ENCODE measurements at regions not wholly inside any gene's neighbourhood (a gene's known extent, or its start where the extent isn't known, plus 50 kb on each side); places are given as distances from the start of the nearest gene placed in this dataset.

DNA sequence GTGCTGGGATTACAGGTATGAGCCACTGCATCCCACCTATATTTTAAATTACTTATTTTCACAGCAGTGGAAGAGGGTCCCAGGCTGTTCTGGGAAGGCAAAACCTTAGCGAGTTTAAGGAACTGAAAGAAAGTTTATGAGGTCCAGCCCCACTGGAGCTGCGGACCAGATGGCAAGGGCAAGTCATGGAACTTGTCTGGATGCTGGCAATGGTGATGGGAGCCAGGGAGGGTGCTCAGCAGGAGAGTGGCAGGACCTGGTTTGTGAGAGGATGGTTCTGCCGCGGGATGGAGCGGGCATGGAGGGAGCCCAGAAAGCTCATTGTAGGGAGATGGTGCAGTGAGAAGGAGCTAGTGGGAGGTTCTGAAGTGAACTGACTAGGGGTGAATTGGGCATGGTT, 50.6 kb upstream of the SLC45A1 start:
- DNase-seq = no peak

DNA sequence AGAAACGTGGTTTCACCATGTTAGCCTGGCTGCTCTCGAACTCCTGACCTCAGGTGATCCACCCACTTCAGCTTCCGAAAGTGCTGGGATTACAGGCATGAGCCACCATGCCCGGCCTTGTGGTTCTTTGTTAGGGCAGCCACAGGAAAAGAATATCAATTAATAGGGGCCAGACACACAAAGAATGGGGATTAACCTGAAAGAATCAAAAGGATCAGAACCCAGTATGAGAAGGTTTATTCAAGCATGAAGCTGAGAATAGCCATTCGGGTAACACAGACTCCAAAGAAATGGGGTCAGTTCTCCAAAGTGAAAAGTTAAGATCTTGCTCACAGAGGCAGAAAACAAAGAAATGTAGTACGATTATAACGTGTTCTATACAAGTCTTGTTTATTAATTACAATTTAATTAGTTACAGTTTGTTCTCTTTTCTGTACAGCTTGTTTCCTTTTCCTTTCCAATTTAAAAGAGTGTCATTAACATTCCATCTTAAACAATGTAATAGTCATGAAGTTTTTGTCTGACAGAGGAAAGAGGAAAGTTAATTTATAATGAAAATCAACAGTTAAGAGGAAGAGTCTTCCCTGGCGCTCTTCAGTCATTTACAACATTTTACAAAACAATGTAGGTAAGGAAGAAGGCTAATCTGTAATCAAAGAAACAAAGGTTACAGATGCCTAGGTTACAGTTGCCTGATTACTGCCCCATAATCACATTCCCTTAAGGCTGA, 51.3 kb upstream of the SLC45A1 start:
- no peak for DNase-seq

DNA sequence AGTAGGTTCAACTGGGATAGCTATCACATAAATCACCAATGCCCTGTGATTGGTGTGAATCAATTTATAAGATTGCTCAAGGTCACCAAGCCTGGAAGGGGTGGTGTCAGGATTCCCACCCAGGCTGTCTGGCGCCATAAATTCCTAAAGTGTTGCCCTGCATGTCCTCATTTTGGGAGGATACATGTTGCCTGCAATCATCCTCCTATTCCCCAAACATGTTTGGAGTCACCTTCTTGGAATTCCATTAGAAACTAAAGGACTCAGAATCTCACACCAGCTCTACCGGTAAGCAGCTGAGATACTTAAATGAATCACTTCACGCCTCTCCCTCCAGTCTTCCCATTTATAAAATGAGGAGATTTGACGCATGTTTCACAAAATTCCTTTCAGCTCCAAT, 54.1 kb upstream of the SLC45A1 start:
- no peak for DNase-seq

DNA sequence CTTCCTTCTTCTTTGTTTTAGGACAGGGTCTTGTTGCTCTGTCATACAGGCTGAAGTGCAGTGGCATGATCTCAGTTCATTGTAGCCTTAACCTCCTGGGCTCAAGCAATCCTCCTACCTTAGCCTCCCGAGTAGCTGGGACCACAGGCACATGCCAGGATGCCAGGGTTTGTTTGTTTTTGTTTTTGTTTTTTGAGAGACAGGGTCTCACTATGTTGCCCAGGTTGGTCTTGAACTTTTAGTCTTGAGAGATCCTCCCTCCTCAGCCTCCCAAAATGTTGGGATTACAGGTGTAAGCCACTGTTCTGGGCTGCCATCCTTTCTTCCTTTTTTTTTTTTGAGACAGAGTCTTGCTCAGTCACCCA, 56.5 kb upstream of the SLC45A1 start:
- no peak for DNase-seq

DNA sequence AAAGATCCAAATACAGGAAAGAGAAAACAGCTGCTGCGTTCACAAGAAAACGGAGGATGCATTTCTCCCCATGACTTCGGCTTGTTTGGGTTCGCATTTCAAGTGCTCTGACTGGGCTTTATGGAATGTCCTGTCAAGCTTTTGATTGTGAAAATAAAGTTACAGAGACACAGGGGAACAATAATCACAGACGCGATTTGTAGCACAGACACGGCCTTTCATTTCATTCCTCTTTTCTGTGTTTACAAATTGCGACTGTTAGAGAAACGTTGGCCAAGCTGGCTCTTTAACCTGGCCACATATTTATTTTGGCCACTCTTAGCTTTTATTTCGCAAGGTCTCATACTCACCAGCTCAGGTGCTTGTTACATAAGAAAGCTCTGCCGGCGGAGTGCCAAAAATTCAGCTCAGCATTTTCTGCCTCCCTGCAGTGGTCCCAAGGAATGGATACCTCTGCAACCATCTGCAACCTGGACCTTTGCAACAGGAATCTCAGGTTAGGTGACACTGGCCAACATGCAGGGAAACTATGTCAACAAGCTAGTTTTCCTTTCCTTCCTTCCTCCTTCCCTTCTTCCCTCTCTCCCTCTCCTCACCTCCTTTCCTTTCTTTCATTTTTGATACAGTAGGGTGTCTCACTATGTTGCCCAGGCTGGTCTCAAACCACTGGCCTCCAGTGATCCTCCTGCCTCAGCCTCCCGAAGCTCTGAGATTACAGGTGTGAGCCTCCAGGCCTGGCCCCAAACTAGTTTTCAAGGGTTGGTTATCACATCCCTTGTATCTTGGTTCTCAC, 58.2 kb upstream of the SLC45A1 start:
- DNase-seq = no peak

DNA sequence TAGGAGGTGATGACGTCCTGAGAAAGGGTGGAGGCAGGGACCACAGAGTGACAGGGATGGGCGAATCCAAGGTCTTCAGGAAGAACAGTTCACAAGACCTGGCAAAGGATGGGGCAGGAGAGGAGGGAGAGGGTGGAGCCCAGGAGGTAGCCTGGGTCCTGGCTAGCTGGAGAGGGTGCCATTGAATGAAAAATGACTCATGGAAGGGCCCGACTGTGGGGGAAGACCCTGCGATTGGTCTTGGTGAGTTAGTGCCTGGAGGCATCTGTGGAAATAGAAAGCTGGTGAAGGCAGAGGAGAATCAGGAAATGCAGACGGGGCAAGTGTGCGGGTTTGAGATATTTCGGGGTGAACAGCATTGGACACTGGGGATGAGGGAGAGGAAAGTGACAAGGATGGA, 60.3 kb upstream of the SLC45A1 start:
- no peak for DNase-seq

DNA sequence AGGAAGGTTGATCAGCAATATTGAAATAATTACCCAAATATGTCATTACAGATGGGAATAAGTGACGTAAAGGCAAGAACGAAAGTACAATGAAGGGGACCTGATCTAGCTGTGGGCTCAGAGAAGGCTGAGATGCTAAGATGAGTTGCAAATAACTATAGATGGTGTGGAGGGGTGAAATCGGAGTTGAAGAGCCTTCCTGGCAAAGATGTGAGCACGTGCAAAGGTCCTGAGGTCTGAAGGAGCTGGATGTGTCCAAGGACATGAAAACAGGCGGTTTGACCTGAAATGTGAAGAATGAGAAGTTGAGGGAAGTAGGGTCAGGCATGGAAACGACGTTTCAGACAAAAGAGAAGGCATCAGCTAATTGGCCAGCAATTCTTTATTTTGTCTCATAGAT, 61.6 kb upstream of the SLC45A1 start:
- no peak for DNase-seq

DNA sequence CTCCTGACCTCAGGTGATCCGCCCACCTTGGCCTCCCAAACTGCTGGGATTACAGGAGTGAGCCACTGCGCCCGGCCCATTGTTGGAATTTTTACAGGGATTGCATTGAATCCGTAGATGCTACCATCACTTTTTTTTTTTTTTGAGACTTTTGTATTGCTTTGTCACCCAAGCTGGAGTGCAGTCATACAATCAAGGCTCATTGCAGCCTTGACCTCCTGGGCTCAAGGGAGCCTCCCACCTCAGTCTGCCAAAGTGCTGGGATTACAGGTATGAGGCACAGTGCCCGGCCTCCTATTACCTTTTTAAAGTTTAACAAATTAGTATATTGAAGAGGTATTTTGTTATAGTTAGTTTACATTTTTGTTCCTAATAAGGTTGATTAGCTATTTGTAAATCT, 62.2 kb upstream of the SLC45A1 start:
- DNase-seq = no peak

DNA sequence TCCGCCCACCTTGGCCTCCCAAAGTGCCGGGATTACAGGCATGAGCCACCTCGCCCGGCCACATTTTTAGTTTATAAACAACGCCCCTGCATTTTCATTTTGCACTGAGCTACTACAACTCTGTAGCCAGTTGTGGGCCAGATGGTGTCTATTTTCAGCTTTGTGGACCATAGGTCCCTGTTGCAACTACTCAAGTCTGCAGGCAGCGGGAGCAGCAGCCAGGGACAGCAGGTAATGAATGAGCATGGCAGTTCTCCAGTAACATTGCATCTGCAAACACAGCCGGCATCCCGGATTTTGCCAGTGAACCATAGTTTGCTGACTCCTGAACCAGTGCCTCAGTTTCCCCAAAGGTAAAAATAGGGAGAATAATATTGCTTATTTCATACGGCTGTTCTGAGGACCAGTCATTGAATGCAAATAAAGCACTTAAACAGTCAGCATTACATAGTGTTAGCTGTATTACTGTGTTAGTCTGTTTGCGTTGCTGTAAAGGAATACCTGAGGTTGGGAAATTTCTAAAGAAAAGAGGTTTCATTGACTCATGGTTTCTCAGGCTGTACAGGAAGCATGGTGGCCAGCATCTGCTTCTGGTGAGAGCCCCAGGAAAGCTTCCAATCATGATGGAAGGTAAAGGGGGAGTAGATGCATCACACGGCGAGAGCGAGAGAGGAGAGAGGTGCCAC, 65.5 kb upstream of the SLC45A1 start:
- no peak for DNase-seq

DNA sequence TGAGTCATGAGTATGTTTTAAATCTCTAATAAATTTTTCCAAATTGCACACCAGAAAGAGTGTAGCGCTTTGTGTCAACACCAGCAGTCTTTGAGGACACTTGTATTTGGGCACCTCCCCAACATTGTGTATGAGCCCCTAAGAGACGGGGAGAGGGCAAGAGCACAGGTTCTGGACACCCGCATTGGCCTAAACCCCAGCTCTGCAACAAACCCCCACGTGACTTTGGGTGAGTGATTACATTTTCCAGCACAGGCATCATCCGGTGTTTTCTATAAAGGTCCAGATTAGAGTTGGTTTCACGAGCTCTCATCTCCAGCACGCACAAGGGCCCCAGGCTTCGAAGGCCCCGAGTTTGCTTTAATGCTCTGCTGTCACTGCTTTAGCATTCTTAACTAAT, 66.3 kb upstream of the SLC45A1 start:
- no peak for DNase-seq

DNA sequence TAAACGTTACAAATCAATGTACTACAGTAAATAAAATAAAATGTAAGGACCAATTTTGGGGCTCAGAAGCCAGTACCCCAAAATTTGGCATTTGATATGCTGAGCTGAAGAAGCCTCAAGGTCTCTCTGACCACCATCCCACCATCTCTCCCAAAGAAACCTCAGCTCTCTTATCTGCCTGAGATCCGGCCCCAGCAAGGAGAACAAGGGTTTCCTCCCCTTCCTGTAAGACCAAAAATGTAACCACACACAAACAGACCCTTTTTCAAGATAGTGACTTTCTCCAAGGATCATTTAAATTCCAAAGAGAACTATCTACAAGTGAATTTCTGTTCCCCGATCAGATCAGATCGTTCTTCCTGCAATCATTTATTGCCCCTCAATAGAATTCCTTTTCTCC, 68.1 kb upstream of the SLC45A1 start:
- DNase-seq = no peak

DNA sequence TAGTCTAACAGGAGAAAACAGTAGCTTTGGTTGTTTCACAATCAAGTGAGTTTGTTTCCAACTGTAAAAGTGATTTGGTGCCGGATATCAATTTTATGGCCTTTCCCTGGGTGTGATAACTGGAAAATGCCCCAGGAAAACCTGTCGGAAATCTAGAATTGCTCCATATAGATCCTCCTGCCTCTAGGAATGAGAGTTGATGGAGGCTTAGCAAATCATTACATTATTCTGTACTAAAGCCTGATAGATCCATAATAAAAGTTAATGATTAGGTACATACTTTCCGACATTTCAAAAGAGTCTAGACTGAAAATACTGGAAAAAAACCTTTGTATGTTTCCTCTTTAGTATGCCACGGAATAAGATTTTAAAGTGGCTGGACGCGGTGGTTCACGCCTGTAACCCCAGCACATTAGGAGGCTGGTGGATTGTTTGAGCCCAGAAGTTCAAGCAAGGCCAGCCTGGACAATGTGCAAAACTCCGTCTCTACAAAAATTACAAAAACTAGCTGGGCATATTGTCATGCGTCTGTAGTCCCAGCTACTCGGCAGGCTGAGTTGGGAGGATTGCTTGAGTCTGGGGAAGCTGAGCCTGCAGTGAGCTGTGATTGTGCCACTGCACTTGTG, 70.0 kb upstream of the SLC45A1 start:
- DNase-seq = no peak

DNA sequence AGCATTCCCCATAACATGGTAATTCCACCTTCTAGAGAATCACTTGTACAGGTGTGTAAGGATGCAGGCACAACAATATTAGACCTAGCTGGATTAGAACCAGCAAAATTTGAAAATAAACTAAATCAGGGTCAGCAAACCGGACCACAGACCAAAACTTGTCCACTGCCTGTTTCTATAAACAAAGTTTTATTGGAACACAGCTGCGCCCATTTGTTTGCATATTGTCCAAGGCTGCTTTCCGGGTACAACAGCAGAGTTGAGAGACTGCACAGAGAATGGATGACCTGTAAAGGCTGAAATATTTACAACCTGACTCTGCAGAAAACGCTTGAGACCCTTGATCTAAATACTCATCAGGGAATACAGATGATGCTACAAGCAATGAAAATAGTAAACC, 73.6 kb upstream of the SLC45A1 start:
- DNase-seq = no peak

DNA sequence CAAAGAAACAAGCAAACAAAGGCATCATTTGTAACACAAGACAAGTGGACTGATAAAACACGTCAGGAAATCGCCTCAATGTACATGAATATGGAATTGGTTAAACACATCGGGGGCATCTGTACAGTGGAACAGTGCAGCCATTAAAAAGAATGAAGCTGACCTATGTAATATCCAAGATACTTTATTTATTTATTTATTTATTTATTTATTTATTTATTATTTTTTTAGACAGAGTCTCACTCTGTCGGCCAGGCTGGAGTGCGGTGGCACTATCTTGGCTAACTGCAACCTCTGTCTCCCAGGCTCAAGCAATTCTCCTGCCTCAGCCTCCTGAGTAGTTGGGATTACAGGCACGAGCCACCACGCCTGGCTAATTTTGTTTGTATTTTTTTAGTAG, 75.4 kb upstream of the SLC45A1 start:
- DNase-seq = no peak

DNA sequence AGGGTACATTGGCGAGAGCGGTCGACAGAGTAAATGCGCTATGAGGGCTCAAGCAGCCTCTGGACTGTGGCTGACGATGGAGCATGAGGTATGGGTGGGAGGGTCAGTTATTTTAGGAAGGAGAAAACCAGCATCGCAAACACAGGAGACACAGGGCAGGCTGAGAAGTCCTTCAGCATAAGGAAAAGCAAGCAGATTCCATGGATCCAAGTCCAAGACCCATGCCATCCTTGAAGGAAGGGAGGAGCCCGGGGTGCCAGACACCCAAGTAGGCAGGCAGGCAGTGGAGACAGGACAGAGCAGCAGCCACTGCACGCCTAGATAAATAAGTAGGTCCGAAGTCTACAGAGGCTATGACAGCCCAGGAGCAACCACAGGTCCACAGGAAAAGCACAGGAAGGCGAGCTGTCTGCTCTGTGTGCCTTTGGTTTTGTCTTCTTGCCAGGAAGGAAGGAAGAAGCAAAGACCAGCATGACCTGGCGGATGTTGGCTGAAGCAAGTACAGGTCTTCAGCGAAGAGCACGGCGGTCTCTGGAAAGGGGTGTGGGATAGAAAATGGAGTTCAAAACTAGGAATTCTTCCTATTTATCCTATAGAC, 76.4 kb upstream of the SLC45A1 start:
- no peak for DNase-seq

DNA sequence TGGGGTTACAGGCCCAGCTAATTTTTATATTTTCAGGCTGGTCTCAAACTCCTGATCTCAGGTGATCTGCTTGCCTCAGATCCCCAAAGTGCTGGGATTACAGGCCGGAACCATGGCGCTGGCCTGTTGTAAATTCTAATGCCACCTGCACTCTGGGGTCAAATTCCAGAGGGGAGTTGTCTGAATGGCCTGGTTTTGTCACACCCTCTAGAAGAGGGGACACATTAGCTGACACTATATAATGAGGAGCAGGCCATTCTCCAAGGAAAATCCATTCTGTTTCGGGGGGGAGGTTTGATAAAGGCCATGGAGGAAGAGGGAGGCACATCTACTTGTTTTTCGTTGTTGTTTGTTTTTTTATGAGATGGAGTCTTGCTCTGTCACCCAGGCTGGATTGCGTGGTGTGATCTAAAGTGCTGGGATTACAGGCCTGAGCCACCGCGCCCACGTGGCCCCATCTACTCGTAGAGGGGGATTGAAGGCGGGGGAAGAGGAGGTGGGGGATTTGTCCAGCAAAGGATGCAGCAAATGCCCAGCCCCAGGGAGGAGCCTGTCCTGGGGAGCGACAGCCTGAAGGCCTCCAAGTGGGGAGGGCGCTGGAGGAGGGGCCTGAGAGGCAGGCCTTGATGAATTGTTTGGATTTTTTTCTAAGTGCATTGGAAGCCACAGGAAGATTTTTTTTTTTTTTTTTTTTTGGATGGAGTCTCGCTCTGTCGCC, 78.4 kb upstream of the SLC45A1 start:
- no peak for DNase-seq

DNA sequence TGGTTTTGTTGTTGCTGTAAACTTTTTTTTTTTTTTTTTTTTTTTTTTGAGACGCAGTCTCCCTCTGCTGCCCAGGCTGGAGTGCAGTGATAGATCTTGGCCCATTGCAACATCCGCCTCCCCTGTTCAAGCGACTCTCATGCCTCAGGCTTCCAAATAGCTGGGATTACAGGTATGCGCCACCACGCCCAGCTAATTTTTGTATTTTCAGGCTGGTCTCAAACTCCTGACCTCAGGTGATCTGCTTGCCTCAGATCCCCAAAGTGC, 78.9 kb upstream of the SLC45A1 start:
- no peak for DNase-seq

DNA sequence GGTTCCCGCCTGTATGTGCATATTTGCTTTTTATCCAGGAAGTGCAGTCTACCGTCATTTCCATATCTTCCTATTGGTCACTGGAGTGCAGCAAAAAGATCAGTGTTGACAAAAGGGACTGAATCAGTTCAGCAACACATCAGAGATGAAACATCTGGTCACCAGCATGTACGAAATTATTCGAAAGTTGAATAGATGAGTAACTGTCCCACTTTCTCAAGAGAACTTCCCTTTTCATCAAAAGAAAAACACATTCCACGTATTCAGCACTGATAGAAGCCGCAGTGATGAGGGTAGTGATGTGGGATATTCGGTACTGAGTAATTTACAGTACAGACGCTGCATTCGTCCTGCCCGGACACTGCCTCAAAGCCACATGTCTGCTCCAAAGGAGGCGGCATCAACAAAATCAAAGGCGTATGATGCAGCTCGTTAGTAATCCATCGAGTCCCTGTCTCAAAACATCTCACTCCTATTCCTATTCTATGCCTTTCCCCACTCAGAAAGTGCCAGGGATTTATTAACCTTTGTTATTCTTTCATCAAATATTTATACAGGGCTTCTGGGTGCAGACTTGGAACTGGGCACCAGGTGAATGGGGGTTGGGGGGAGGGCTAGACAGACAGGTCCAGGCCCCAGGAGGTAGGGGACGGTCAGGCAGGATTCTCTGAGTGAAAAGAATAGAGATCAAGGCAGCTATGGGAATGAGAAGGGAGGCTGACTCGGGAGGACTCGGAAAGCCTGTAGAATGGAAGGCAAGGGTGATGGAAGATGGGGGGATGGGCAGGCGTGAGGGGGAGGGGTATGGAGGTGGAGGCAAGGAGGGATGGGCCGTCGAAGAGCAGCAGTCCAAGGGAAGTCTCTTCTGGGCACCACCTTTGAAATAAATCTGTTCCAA, 79.5 kb upstream of the SLC45A1 start:
- DNase-seq = no peak

DNA sequence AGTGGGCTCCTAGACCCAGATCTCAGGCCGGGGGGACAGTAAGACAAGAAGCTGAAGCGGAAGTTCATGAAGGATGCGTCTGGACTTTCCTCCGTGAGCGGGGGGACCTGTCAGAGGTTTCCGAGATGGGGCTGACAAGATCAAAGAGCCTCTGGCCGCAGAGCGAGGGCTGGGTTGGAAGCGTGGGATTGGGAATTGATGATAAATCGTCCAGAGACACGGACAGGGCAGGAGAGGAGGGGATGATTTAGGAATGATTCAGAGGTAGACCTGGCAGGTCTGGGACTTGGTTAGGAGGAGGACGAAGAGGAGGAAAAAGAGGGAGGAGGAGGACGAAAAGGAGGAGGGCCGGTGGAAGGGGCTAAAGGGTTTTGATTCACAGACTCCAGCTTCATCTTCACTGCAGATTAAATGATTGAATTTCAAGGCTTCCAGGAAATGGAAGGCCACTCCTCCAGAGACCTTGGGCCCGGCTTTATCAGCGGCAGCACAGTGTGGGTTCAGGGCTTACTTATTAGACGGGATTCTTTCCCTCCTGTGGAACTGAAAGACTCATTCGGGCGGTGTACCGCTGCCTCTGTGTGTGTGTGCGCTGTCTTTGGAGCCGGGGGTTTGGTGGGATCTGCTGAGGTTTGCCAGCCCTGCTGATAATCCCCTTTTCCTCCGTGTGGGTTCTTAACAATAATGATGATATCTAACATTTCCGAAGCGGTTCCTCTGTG, 85.7 kb upstream of the SLC45A1 start:
- no peak for DNase-seq

DNA sequence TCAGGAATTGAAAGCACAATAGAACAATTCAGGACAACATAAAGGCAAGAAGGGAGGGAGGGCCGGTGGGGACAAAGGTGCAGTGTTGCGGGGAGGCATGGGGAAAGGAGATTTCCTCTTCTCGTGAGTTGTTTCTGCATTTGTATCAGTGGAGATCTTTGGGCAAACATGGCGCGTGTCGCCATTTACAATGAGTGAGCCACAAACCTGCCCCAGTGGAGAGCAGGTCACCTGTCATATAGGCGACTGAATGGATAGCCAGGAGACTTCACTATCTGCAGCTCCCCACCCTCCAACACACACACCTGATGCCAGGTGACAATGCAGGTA, 87.7 kb upstream of the SLC45A1 start:
- no peak for DNase-seq

DNA sequence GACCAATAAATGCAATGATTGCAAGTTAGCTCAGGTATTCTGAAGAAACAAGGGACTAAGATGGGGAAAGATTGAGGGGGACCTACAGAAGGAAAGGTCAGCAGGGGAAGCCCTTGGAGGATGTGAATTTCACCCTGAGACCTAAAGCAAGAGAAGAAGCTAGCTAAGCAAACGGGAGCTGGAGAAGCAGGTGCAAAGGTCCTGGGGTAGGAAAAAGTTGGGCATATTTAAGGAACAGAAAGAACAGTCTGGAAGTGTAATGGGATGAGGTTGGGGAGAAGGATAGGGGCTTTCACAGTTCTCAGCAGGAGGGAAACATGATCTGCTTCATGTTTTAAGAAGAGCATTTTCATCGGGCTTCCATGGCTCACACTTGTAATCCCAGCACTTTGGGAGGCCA, 89.7 kb upstream of the SLC45A1 start:
- no peak for DNase-seq
